C4-2B (cell line): ENCODE measurements at regions not wholly inside any gene's neighbourhood (a gene's known extent, or its start where the extent isn't known, plus 50 kb on each side); places are given as distances from the start of the nearest gene placed in this dataset.

Source experiments
- CTCF ChIP-seq: fragments of 450-650 bp; conservative IDR thresholded peaks from 2 replicates; pipeline ENCODE4 v1.5.1; 2017; ENCODE audit warnings: mild to moderate bottlenecking
- ZFX ChIP-seq: fragments of 450-650 bp; IDR thresholded peaks from 2 replicates; pipeline ENCODE4 v1.6.1; 2017

GRCh38 chr1:29839726-29840125, 603.4 kb downstream of the PTPRU start:
- TF ChIP-seq ZFX = no peak
- no peak for TF ChIP-seq CTCF
